Eye (tissue), 1 donor: ENCODE measurements at regions not wholly inside any gene's neighbourhood (a gene's known extent, or its start where the extent isn't known, plus 50 kb on each side); places are given as distances from the start of the nearest gene placed in this dataset.
"Not testable (repeated sequence)": the region's sequence is repeated elsewhere in the genome, so short reads cannot be mapped to it uniquely, and the experiment has no call there.

Source experiments
- DNase-seq: peaks from one replicate; pipeline ENCODE4 v3.0.0-alpha.2; 2015

DNA sequence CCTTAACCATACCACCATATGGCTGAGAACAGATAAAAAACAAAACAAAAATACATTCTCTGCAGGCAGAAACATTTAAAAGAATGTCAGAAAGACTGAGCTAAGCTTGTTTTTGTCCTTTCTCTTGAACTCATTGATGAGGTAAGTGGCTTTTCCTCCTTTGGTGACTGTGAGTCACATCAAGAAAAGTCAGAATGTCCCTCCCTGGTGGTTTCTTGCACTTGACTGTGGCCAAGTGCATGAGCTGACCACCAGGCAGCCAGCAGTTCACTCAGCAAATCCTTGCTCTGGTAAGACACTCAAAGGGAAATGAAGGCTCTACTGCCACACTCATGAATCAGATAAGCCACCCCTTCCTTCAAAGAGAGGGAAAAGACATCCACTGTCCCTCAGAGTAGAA, 970.9 kb downstream of the TAF11L14 start:
- DNase-seq: no peak

DNA sequence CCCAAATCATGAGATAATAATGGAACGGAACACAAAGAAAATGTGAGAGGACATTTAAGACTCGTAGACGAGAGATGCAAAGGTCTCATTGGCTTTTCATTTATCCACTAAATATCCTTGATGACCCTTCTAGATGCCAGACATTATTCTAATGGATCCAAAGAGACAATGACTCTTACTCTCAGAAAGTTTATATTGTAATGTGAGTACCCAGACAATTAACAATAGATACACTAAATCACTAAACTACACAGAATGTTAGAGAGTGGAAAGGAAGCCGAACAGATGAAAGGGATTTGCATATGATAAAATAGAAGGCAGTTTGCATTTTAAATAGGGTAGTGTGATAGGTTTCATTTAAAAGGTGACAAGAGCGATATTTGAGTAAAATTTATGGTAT, 973.3 kb downstream of the TAF11L14 start:
- DNase-seq: no peak

DNA sequence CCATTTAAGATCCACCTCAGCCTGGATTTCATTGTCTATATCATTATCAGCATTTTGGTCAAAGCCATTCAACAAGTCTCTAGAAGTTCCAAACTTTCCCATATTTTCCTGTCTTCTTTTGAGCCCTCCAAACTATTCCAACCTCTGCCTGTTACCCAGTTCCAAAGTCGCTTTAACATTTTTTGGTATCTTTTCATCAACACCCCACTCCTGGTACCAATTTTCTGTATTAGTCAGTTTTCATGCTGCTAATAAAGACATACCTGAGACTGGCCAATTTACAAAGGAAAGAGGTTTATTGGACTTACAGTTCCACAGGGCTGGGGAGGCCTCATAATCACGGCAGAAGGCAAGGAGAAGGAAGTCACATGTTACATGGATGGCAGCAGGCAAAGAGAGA, 982.9 kb downstream of the TAF11L14 start:
- not testable (repeated sequence) for DNase-seq

DNA sequence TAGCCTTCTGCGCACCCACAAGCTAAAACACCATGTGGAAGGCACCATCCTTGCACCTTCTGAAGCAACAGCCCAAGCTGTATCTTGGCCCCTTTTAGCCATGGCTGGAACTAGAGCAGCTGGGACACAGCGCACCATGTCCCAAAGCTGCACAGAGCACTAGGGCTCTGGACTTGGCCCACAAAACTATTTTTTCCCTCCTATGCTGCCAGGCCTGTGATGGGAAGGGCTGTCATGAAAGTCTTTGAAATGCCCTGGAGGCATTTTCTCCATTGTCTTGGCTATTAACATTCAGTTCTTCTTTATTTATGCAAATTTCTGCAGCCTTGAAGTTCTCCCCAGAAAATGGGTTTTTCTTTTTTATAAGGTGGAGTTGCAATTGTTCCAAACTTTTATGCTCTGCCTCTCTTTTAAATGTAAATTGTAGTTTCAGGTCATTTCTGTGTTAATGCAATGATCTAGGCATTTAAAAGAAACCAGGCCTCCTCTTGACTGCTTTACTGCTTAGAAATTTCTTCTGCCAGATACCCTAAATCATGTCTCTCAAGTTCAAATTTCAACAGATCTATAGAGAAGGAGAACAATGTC, 996.3 kb downstream of the TAF11L14 start:
- no peak for DNase-seq

DNA sequence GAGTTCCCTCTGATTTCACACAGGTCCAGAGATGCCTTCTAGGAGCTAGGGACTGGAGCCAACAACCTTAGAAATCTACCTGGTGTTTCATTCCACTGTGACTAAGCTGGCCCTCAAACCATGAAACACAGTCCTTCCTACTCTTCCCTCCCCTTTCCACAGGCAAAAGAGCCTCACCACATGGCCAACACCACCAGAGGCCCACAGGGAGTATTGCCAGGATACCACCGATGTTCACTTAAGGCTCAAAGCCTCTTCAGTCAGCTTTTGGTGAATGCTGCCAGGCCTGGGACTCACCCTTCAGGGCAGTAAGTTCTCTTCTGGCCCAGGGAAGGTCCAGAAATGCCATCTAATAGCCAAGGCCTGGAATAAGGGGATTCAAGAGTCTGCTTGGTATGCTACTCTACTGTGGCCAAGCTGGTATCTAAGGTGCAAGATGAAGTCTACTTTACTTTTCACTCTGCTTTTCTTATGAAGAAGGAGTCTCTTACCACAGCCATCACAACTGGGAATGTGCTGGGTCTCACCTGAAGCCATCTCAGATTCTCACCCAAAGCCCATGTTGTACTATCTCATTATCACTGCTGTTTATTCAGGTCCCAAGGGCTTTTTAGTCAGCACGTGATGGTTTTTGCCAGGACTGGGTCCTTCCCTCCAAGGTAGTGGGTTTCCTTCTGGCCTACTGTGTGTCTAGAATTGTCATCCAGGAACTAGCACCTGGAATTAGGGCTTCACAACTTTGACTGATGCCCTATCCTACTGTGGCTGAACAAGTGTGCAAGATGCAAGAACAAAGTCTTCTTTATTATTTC, 1018.4 kb downstream of the TAF11L14 start:
- DNase-seq: no peak

DNA sequence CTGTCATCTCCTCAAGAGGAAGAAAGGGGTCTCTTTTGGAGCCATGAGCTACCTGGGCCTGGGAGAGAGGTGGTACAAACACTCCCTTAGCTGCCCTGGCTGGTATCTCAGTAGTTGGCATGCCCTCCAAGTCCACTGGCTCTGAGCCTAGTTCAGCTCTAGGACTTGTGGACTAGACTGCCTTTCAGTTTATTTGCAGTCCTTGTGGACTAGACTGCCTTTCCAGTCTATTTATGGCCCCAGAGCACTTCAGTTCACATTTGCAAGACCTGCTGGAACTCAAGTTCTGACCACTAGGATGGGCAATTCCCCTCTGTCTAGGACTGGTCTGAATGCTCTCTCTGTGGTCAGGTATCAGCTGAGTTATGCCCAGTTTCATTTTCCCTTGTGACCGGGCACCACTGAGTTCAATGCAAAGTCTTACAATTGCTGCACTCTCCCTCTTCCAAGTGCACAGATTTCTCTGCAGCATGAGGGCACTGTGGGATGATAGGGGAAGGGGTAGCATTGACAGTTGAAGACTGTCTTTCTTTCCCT, 1019.0 kb downstream of the TAF11L14 start:
- no peak for DNase-seq

DNA sequence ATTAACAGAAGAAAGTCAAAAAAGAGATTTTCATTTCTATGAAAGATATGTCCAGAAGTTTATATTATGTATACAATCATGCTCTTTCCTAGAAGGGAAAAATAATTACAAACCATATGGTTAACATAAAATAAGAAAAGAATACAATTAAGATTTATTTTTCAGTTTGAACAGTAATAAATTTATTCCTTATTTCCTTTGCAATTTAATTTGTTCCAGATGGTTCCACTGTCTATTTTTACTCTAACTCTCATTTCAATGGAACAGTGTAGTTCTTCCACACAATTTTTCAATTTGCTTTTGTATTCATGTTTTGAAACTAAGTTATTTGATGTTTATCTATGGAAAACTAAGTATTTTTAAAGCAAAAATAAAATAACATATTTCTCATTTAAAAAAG, 1026.3 kb downstream of the TAF11L14 start:
- peak; percentile 12 for DNase-seq

DNA sequence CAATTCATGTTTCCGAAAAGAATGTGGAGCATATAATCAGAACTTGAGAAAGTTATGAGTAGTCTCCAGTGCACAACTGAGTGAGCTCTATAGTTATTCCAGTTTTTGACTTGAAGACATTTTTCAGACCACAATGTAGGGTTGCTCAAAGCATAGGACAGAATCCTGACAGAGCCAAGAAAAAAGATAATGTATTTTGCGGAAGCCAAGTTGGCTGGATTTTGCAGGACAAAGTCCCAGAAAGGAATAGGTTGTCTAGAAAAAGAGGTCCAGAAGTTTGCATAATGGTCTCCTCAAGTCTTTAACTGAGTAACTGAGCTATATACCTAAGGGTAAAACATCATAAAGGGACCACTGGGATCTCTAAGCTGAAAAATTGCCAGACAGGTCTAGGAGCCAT, 1028.0 kb downstream of the TAF11L14 start:
- no peak for DNase-seq

DNA sequence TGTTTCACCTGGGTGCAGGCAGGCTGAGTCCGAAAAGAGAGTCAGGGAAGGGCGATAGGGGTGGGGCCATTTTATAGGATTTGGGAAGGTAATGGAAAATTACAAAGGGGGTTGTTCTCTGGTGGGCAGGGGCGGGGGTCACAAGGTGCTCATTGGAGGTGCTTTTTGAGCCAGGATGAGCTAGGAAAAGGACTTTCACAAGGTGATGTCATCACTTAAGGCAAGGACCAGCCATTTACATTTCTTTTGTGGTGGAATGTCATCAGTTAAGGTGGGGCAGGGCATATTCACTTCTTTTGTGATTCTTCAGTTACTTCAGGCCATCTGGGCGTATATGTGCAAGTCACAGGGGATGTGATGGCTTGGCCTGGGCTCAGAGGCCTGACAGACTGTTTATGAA, 1040.0 kb downstream of the TAF11L14 start:
- not testable (repeated sequence) for DNase-seq

DNA sequence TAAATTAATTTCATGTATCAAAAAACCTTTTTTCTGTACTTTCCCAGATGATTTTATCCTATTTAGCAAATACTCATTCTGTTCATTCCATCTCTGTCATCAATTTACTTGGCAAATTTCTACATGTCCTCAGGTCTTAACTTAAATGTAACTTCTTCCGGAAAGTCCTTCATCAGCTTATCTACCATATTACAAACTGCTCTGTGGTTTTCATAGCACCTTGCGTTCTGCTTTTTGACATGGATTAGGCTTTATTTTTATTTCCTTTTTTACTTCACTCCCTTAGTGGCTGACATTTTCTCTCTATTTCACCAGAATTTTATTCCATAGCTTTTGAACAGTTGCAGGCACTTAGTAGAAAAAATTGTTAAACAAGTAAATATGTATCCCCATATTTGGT, 1040.8 kb downstream of the TAF11L14 start:
- DNase-seq: no peak

DNA sequence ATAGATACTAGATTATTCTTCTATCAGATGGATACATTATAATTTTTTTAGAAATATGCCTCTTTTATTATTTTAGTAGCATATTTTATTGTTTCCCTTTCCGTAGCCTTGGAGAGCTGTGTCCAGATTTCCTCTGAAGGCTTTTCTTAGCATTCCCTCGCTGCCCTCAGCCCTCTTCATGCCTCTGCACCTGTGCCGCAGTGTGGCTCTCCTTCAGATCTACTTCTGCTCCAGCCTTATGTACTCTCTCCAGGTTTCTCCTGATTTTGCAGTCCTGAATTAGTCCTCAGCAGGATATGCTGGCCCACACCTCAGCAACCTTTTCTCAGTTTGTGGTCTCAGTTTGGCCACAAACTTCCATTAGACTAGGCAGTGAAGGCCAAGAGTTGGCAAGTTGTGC, 1052.0 kb downstream of the TAF11L14 start:
- no peak for DNase-seq

DNA sequence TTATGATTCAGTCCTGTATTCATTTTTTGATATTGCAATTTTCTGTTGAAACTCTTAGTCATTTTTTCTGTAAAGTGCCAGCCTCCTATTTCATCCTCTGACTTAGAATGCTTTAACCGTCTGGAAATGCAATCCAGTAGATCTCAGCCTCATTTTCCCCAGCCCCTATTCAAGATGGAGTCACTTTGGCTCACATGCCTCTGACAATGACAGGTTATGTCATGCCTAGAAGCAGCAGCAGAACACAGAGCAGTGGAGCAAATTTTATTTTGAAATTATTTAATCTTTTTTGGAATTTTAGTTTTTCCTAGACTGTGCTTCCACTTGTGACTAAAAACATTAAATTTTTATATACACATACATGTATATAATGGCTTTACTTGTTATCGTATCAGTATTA, 1053.2 kb downstream of the TAF11L14 start:
- DNase-seq: no peak

DNA sequence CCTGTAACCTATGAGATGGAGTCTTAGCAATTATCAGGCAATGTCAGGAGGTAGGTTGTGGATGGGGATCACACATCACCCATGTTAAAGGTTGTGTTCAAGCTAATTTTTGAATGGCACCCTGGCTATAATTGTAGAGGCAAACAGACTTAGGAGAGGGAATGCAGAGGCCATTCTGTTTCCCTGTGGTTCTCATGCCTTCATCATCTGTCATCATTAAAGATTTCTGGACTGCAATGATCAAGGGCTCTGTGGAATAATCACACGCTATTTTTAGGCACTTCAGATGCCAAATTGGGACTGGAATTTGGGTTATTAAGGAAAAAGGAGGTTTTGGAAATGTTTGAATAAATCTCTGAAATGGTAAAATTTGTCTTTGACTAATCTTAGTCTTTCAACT, 1065.4 kb downstream of the TAF11L14 start:
- DNase-seq: no peak

DNA sequence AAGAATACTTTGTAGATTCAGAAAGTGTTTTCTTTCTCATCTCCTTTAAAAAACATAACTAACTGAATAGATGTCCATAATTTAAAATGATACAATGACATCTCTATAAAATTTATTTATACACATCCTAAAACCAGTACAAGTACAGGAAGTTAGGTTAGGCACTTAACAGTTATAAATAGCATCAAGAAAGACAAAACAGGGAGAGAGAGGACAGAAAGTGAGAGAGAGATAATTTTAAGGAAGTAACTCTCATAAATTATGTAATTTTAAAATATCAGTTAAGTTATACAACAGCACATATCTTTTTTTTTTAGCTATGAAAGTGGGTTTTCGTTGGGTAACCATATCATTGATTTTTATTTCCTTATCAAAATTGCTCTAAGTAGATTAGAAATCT, 1068.6 kb downstream of the TAF11L14 start:
- no peak for DNase-seq

DNA sequence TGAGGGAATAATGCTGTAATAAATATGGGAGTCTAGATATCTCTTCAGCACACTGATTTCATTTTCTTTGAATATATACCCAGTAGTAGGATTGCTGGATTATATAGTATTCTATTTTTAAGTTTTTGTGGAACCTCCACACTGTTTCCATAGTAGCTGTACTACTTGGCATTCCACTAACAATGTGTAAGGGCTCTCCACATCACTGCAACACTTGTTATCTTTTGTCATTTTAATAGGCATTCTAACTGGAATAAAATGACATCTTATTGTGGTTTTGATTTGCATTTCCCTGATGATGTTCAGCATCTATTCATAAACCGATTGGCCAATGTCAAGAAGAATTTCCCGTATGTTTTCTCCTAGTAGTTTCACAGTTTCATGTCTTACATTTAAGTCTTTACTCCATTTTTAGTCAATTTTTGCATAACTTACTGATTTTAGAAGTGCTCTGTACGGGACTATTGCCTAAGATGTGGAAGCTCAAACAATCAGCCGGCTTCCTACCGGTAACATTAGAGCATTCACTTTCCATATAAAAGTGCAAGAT, 1078.8 kb downstream of the TAF11L14 start:
- DNase-seq: no peak

DNA sequence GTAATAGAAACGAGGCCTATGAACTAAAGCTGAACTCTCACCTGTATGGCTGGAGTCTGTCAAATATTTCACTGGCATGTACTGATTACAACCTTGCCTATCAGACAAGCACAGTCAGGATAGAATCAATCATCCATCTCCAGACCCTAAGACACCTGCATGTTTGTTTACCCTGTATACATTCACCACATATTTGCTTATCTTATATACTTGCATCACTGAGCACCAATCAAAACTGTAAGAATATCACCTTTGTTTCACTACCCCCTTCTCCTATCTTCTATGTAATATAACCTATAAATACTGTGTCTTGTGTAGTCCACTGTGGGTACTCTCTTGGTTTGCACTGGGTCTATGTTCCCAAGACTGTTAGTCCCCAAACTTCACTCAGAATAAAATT, 1085.7 kb downstream of the TAF11L14 start:
- no peak for DNase-seq

DNA sequence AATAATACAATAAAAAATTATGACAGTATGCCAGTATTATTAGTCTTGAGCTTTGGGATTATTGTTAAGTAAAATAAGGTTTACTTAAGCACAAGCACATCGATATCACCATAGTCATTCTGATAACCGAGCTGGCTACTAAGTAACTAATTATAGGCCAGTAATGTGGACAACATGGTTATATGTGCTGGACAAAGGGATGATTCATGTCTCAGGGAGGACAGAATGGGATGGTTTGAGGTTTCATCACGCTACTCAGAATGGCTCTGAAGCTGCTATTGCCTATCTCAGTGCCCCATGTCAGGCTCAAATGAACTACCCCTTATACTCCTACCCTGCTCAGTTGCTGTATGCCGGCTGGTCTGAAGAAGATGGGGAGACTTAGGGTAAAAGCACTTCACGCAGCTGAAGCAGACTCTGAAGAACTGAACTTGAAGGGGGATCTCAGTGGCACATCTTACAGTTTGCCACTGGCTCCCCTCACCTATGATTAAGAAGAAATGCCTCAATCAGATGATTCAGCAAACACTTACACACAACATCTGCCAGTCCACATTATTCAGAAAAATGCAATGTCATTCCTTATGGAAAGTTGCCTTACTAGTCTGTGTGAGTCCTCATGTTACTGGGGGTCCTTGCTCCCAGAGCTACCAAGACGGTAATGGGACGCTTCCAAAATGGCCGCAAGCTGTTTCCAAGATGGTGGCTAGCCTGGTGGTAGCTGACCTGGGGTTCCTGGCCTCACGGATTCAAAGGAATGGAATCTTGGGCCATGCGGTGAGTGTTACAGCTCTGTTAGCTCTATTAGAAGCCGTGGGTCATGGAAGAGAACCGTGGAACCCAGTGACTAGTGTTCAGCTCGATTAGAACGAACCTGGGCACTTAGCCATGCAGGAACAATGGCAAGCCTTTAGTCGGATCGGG, 1098.6 kb downstream of the TAF11L14 start:
- DNase-seq: no peak

DNA sequence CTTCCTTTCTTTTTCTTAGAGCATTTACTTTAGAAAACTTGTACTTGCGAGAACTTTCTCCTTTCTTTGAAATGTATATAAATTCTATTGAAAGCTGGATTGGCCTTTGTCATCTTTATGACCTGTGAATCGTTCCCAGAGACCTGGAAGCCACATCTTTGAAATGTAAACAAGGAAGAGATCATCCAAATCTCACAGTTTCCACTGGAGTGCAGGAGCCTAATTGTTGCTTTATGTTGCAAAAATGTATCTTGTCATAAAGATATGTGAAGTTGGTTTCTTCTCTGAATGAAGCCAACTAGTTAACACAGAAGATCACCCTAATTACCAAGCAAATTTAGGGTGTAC, 1101.8 kb downstream of the TAF11L14 start:
- no peak for DNase-seq

DNA sequence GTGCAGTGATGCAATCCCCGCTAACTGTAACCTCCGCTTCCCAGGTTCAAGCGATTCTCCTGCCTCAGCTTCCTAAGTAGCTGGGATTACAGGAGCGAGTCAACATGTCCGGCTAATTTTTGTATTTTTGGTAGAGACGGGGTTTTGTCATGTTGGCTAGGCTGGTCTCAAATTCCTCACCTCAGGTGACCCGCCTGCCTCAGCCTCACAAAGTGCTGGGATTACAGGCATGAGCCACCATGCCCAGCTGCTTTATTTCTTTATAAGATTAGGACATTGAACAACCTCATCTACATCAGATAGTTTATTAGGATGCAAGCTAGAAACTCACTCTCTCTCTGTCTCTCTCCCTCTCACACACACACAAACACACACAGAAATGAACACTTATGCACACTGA, 1102.5 kb downstream of the TAF11L14 start:
- not testable (repeated sequence) for DNase-seq

DNA sequence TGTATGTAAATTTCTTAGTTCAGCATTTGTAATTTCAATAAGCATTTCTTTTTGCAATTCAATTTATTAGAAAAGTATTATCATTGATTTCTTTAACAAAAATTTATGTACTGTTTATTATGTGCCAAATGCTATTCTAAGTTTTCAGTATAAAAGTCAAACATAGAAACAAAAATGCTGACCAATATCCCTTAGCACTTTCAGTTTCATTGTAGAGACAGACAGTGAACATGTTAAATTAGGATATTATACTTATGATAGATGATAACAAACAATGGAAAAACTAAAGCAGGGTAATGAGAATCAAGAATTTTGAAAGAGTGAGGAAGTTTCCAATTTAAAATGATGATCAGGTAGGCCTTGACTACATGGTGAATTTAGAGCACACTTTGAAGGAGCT, 1106.0 kb downstream of the TAF11L14 start:
- DNase-seq: no peak

DNA sequence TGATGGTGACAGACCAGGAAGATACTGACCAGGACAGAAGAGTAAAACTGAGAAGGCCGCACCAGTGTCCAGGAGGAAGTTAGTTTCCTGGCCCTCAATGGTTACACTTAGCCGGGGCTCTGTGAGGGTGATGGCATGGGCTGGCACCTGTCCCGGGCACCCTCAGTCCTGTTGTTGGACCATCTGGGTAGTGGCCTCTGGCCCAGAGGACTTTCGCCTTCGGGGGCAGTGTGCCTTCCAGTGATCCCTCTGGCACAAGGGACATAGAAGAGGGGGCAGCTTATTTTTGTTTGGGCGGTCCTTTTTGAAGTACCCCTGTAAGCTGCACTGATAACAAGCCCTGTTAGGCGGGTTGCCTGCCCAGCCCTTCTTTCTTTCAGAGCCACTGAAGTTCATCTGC, 1108.6 kb downstream of the TAF11L14 start:
- DNase-seq: no peak

DNA sequence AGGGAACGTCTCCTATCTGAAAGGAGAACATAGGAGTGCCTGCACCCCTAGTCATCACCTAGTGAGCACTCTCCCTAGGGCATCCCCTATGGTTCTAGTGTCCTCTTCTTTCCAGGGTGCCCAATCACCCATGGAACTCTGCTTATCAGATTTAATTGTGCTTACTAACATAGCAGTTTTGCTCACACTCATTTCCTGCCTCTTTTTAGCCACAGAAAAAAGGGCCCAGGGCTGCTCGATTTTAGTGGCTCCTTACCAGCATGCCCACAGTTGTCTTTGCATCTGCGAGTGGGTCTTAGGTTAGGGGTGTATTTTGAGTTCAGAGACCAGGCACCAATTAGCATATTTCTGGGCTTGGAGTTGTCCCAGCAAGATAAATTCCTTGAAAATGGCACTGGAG, 1110.2 kb downstream of the TAF11L14 start:
- no peak for DNase-seq
